Activated naive CD8-positive, alpha-beta T cell treated with anti-CD3 and anti-CD28 coated beads, Interleukin-2, amount 10 ng/mL, durations not matched to agents 7 days and 5 days (primary cell): ENCODE measurements at regions not wholly inside any gene's neighbourhood (a gene's known extent, or its start where the extent isn't known, plus 50 kb on each side); places are given as distances from the start of the nearest gene placed in this dataset.

Experiments used
- ATAC-seq: fragments of 150-1000 bp; cut with Tn5 transposase; one replicate; pipeline ENCODE4 v1.10.0; 2021; ENCODE audit warnings: low read depth, moderate library complexity
- POLR2A ChIA-PET: fragments of 350-600 bp; sonication (Branson Sonifier 250); formaldehyde crosslinking; loops from one replicate; lab custom pipeline; 2021; ENCODE audit warnings: antibody characterized with exemption; lab: Charles Lee
- DNase-seq: peaks from one replicate; pipeline ENCODE4 v3.0.0; 2021
- H3K27ac Mint-ChIP-seq: one replicate; pipeline ENCODE4 v1.8.0; 2022; ENCODE audit warnings: mild to moderate bottlenecking, mixed read lengths
- H3K27me3 Mint-ChIP-seq: one replicate; pipeline ENCODE4 v1.8.0; 2022; ENCODE audit warnings: mild to moderate bottlenecking, moderate library complexity, mixed read lengths
- H3K36me3 Mint-ChIP-seq: one replicate; pipeline ENCODE4 v1.8.0; 2021; ENCODE audit warnings: mild to moderate bottlenecking, mixed read lengths
- H3K4me1 Mint-ChIP-seq: one replicate; pipeline ENCODE4 v1.8.0; 2021; ENCODE audit warnings: mixed read lengths
- H3K4me3 Mint-ChIP-seq: one replicate; pipeline ENCODE4 v1.8.0; 2022; ENCODE audit warnings: mild to moderate bottlenecking, moderate library complexity, mixed read lengths
- H3K9me3 Mint-ChIP-seq: one replicate; pipeline ENCODE4 v1.8.0; 2021; ENCODE audit warnings: mixed read lengths

DNA sequence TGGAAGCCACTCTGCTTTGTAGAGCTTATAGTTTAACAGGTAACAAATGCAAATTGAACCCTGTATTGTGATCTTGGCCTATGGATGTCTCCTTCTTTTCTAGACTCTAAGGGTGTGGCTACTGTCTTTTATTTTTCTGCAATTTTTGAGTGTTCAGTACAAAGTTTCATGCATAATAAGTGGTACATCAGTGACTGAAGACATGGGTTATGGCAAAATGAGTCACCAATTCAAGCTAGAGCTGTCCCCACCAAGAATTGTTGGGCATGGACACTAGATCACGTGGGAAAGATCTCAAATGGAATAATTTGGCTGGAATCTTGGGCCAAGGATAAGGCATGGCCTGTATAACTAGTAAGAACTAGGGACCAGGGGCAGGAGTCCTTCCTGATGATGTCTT is 228.4 kb upstream of the N4BP1 start:
- no peak for DNase-seq
- H3K9me3 Mint-ChIP-seq, result no peaks in the 10 kb centered on the region
- H3K4me1 Mint-ChIP-seq, result no peaks in the 10 kb centered on the region
- ATAC-seq, result no peak
- H3K36me3 Mint-ChIP-seq, result no peaks in the 10 kb centered on the region
- no peak overlapping the region for H3K27ac Mint-ChIP-seq
- H3K27me3 Mint-ChIP-seq, result no peaks in the 10 kb centered on the region
- no peak overlapping the region for H3K4me3 Mint-ChIP-seq
- POLR2A ChIA-PET, result no interaction called here

DNA sequence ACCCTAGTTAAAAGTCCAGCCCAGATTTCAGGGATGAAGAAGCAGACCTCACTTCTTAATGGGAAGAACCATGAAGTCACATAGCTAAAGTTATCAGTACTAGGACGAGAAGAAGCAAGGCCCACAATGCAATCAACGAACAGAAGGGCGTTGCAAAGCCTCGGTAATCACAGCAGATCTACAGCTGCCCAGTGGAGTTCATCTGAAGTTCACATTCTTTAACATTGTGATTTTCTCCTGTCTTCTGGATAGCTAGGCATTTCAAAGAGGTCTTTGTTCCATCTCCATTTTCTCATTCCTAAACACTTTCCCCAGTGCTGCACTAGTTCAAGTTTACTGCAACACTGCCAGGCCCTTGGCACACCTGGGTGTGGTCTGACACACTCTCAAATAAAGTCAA is 226.7 kb upstream of the N4BP1 start:
- Mint-ChIP-seq H3K4me3 (no peak overlapping the region), H3K4me1 (no peaks in the 10 kb centered on the region), H3K36me3 (no peaks in the 10 kb centered on the region), H3K27me3 (no peaks in the 10 kb centered on the region), H3K27ac (no peak overlapping the region), H3K9me3 (no peaks in the 10 kb centered on the region)
- POLR2A ChIA-PET, result no interaction called here
- DNase-seq (no peak), ATAC-seq (no peak)

DNA sequence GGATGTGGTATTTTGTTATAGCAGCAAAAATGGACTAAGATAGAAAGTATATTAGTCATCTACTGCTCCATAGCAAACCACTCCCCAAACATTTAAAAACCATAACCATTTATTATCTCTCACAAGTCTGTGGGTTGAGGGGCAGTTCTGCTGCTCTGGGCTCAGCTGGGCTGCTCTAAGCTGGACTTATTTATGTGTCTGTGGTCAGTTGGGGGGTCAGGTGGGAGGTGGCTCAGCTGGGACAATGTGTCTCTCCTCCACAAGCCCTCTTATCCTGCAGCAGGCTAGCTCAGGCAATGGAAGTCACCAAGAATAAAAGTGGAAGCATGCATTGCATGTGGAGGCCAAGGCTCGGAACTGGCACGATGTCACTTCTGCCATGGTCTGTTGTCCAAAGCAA is 226.1 kb upstream of the N4BP1 start:
- POLR2A ChIA-PET, result no interaction called here
- H3K27me3 Mint-ChIP-seq, result no peaks in the 10 kb centered on the region
- DNase-seq, result no peak
- no peak overlapping the region for H3K27ac Mint-ChIP-seq
- no peaks in the 10 kb centered on the region for H3K36me3 Mint-ChIP-seq
- H3K4me1 Mint-ChIP-seq, result no peaks in the 10 kb centered on the region
- ATAC-seq, result no peak
- H3K9me3 Mint-ChIP-seq, result no peaks in the 10 kb centered on the region
- no peak overlapping the region for H3K4me3 Mint-ChIP-seq

DNA sequence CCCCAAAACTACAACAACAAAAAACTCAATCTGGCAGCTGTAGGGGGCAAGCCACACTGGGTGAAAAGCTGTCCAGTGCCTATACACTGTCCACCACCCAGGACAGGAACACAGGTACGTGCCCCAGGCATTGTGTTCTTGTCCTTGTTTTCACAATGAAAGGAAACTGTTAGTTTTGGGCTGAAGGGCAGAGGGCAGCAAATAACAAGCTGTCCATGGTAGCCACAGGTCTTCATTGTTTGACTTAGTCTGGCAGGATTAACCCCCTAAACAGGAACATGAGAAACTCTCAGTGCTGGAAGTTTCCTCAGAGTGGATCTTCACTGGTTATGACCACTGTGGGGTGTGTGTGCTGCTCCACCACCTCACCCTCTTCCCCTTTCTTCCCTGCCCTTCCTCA is 224.6 kb upstream of the N4BP1 start:
- H3K4me3 Mint-ChIP-seq, result no peak overlapping the region
- no peak for DNase-seq
- no peak for ATAC-seq
- POLR2A ChIA-PET, result no interaction called here
- H3K4me1 Mint-ChIP-seq, result no peaks in the 10 kb centered on the region
- no peaks in the 10 kb centered on the region for H3K36me3 Mint-ChIP-seq
- H3K9me3 Mint-ChIP-seq, result no peaks in the 10 kb centered on the region
- no peak overlapping the region for H3K27ac Mint-ChIP-seq
- H3K27me3 Mint-ChIP-seq, result no peaks in the 10 kb centered on the region

DNA sequence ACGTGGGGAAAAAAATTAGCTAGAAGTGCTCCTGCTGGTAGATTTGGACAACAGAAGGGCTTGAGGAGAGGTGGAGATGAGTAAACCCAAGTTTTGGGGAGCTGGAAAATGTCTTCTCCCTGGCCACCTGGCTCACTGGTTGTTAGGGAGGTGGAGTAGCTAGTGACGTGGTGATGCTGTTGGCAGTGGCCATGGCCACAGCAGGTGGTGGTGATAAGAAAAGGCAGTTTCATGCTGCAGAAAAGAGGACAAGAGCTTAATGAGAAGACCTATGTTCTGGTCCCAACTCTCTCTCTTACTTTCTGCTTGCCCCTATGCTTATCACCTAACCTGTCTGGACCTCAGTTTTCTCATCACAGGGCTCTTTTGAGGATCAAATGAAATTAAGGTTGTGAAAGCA is 223.5 kb upstream of the N4BP1 start:
- no peak for ATAC-seq
- no peaks in the 10 kb centered on the region for H3K9me3 Mint-ChIP-seq
- no peaks in the 10 kb centered on the region for H3K27me3 Mint-ChIP-seq
- no peak overlapping the region for H3K4me3 Mint-ChIP-seq
- no peaks in the 10 kb centered on the region for H3K36me3 Mint-ChIP-seq
- POLR2A ChIA-PET, result no interaction called here
- no peak overlapping the region for H3K27ac Mint-ChIP-seq
- DNase-seq, result no peak
- H3K4me1 Mint-ChIP-seq, result no peaks in the 10 kb centered on the region

DNA sequence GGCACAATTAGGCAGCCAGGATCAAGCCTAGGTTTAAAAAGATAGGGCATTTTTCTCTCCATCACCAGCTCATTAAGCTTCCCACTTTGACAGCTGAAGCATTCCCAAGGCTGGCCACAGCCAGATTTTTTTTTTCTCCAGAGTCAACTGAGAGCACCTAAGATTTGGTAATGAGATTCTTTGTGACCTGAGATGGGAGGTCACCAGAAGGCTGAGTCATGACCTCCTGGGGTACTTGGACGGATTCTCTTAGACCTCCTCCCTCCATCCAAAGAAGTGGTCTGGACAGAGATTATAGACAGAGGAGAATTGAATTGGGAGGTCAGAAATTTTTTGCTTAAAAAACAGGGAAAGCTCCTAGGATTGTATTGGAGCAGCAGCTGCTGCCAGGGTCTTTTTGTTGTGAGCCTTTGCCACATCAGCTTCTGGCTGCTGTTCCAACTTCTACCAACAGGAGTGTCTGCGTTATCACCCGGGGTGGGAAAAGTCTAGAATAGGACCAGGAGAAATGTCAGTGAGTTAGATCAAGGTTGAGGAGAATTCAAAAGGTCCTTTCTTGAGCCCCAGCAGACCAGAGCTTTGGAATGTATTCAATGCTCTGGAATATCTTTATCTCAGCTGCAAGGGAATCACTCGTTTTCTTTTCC is 221.2 kb upstream of the N4BP1 start:
- no peak for ATAC-seq
- no peak for DNase-seq
- Mint-ChIP-seq H3K36me3 (no peaks in the 10 kb centered on the region), H3K4me1 (no peaks in the 10 kb centered on the region), H3K9me3 (peaks cover 1% of the 10 kb centered on the region), H3K4me3 (no peak overlapping the region), H3K27me3 (no peaks in the 10 kb centered on the region), H3K27ac (no peak overlapping the region)
- POLR2A ChIA-PET, result no interaction called here

DNA sequence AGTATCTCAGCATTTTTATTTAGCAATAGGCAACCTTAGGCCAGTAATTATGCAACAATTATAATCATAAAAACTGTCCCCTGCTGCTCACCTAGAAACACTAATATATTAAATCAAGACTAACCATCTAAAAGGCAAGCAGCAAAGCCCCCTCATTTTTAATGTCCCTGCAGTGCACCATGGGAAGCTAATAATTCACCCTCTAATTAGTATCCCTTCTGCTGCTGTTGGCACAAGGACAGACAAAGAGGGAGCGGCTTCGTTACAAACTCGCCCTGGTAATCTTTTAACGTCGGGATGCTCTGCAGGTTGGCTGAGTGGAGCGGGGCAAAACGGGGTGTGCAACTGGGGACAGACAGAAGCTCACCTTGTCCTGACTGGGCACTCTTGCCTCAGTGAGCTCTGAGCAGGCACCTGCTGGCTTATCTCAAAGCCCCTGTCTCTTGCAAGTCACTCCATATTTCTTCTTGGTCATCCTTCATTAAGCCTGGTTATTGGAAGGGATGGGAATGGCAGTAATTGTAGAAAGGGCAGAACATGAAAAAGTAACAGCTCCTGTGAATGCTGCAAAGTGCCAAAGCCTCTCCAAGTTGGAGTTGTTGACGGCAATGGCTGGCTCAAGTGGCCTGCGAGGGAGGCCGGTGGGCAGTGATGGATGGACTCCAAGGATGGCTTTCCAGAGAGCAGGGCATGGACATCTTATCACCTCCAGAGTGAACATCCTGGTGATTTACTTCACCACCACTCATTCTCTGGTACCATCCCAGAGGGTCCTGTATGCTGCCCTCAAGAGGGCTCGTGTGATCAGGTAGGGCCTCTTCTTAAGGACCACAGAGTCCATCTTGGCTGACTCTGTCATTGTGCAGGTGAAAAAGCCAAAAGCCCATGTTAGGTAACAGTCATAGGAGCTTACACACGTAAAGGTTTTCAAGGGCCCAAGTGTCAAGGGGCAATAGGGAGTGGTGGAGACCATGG is 219.6 kb upstream of the N4BP1 start:
- Mint-ChIP-seq H3K4me3 (no peak overlapping the region), H3K4me1 (no peaks in the 10 kb centered on the region), H3K27ac (no peak overlapping the region), H3K36me3 (no peaks in the 10 kb centered on the region), H3K27me3 (no peaks in the 10 kb centered on the region), H3K9me3 (peaks cover 1% of the 10 kb centered on the region)
- ATAC-seq (no peak), DNase-seq (no peak)
- POLR2A ChIA-PET, result no interaction called here

DNA sequence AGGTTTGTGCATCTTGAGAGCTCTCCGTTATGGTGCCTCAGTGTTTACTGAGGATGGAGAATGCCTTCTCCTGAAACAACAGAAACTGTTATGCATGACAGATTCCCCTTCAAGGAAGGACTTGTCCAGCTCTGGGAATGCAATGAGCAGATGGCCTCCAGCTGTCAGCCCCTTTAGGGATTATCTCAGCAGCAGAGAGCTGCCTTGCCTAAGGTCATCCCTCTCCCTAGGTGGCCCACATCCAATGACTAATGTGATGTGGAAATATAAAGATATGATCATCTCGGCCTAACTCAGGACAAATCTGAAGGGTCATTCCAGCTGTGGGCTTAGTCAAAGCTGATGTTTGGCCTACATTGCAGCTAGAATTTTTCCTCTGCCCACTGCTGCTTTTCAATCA is 214.3 kb upstream of the N4BP1 start:
- Mint-ChIP-seq H3K9me3 (peaks cover 1% of the 10 kb centered on the region), H3K4me1 (no peaks in the 10 kb centered on the region), H3K27me3 (no peaks in the 10 kb centered on the region)

DNA sequence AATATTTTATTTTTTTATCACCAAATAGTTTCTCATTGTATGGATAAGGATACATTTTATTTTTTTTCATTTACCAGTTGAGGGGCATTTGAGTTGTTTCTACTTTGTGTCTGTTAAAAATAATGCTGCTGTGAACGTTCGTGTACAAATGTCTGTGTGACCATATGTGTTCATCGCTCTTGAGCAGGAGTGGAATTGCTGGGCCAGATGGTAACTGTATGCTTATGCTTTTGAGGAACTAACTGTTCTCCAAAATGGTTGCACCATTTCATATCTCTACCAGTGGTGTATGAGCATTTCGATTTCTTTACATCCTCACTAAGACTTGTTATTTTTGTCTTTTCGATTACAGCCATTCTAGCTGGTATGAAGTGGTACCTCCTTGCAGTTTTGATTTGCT is 212.5 kb upstream of the N4BP1 start:
- POLR2A ChIA-PET, result no interaction called here
- Mint-ChIP-seq H3K4me3 (no peak overlapping the region), H3K9me3 (peaks cover 1% of the 10 kb centered on the region), H3K4me1 (no peaks in the 10 kb centered on the region), H3K27me3 (no peaks in the 10 kb centered on the region), H3K27ac (no peak overlapping the region), H3K36me3 (no peaks in the 10 kb centered on the region)
- ATAC-seq (no peak), DNase-seq (no peak)

More for the DNA sequence above, 214.3 kb upstream of the N4BP1 start:
- Mint-ChIP-seq H3K36me3 (no peaks in the 10 kb centered on the region), H3K4me3 (no peak overlapping the region), H3K27ac (no peak overlapping the region)
- DNase-seq (no peak), ATAC-seq (no peak)
- POLR2A ChIA-PET, result no interaction called here

DNA sequence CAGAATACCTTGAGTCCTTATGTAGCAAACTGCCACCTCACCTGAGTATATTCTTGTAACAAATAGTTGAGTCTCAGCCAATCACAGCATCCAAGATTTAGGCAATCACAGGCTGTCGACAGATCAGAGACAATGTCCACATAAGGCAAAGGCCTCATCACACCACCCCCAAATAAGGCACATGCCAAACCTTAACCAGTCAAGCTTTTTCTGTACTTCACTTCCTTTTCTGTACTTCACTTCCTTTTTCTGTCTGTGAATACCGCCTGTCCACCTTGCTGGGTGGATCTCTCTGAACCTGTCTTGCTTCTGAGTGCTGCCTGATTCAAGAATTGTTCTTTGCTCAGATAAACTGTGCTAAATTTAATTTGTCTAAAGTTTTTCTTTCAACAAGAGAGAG is 210.4 kb upstream of the N4BP1 start:
- H3K36me3 Mint-ChIP-seq, result no peaks in the 10 kb centered on the region
- no peaks in the 10 kb centered on the region for H3K27me3 Mint-ChIP-seq
- H3K4me1 Mint-ChIP-seq, result no peaks in the 10 kb centered on the region
- H3K27ac Mint-ChIP-seq, result no peak overlapping the region
- POLR2A ChIA-PET, result no interaction called here
- ATAC-seq, result no peak
- no peak overlapping the region for H3K4me3 Mint-ChIP-seq
- no peak for DNase-seq
- H3K9me3 Mint-ChIP-seq, result no peaks in the 10 kb centered on the region

DNA sequence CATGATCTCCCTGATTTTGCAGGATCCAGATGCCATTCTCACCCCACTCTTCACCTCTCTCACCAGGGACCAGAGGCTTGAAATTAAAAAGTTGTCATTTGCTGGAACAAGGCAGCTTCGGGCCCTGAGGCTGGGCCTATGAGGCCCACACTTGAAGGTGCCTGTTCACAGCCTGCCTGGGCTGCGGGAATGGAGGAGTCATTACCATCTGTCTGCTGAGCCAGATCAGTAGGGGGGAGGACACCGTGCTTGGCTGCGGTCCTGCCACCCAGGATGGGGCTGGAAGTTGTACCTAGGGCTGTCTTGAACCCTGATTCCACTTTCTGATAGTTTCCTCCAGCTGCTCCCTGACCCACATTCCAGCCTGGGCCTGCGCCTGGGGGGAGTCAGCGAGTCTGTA is 208.3 kb upstream of the N4BP1 start:
- DNase-seq (no peak), ATAC-seq (no peak)
- H3K36me3 Mint-ChIP-seq, result no peaks in the 10 kb centered on the region
- no peaks in the 10 kb centered on the region for H3K9me3 Mint-ChIP-seq
- no peaks in the 10 kb centered on the region for H3K27me3 Mint-ChIP-seq
- no peaks in the 10 kb centered on the region for H3K4me1 Mint-ChIP-seq
- H3K4me3 Mint-ChIP-seq, result no peak overlapping the region
- H3K27ac Mint-ChIP-seq, result no peak overlapping the region
- POLR2A ChIA-PET, result no interaction called here

DNA sequence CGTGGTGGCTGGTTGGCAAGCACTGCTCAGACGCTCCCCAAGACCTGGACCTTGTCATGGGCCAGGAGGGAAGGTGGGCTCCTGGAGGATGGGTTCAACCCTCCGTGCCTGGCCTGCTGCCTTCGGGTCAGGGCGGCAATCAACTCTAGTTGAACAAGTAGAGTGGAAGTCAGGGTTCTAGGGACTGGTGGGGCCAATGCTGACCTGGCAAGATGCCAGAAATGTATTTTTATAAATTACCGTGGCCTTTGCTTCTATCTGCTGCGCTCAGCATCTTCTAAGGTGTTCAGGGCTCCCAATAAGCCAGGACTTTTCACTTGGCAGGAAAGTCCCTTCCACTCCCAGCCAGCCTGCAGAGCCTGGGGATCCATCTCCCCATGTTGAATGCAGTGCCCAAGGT is 207.1 kb upstream of the N4BP1 start:
- Mint-ChIP-seq H3K27ac (no peak overlapping the region), H3K9me3 (no peaks in the 10 kb centered on the region), H3K4me3 (no peak overlapping the region), H3K27me3 (peaks cover 6% of the 10 kb centered on the region), H3K36me3 (no peaks in the 10 kb centered on the region), H3K4me1 (no peaks in the 10 kb centered on the region)
- DNase-seq (no peak), ATAC-seq (no peak)
- POLR2A ChIA-PET, result no interaction called here

DNA sequence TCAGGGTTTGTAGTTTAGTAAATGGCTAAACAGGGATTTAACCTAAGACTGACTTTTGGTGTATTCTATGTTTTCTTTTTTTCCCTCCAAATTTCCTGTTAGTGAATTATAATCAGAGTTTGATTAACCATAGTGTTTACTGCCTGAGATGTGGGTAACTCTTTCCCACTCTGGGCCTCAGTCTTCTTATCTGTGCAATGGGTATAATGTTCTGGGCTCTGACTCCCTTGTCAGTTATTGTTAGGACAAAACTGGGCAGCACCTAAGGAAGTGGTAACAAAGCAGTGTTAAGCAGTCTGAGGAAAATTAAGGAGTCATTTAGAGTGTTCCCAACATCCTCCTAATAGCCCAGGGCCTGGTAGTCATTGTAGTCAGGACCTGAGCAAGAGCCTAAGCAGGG is 206.4 kb upstream of the N4BP1 start:
- H3K4me1 Mint-ChIP-seq, result peaks cover under 1% of the 10 kb centered on the region
- peaks cover 13% of the 10 kb centered on the region for H3K27me3 Mint-ChIP-seq
- DNase-seq (no peak), ATAC-seq (no peak)
- no peaks in the 10 kb centered on the region for H3K36me3 Mint-ChIP-seq
- no peak overlapping the region for H3K4me3 Mint-ChIP-seq
- H3K9me3 Mint-ChIP-seq, result peaks cover under 1% of the 10 kb centered on the region
- no peak overlapping the region for H3K27ac Mint-ChIP-seq
- POLR2A ChIA-PET, result no interaction called here

DNA sequence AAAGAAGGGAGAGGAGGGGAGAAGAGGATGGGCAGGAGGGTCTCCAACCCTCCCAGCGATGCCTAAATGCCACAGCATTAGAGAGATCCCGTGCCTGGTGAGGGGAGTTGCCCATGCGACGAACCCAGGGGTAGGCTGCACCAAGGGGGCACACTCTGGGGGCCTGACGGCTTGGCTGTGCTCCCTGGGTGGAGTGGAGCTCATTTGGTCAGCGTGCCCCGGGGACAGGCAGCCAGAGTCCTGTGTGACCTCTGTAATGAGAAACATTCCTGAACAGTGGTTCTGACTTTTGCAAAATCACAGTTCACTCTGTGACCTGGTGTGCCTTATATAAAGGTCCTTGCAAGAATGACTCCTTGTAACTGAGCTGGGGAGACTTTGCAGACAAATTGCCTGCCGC is 205.0 kb upstream of the N4BP1 start:
- H3K36me3 Mint-ChIP-seq, result no peaks in the 10 kb centered on the region
- H3K27me3 Mint-ChIP-seq, result peaks cover 19% of the 10 kb centered on the region
- peaks cover 2% of the 10 kb centered on the region for H3K4me1 Mint-ChIP-seq
- H3K27ac Mint-ChIP-seq, result no peak overlapping the region
- no peak for DNase-seq
- peaks cover 2% of the 10 kb centered on the region for H3K9me3 Mint-ChIP-seq
- ATAC-seq, result no peak
- POLR2A ChIA-PET, result no interaction called here
- H3K4me3 Mint-ChIP-seq, result no peak overlapping the region
